SK-N-SH (cell line): ENCODE measurements at regions not wholly inside any gene's neighbourhood (a gene's known extent, or its start where the extent isn't known, plus 50 kb on each side); places are given as distances from the start of the nearest gene placed in this dataset.

Source experiments
- CHD2 ChIP-seq: fragments of 150-350 bp; IDR thresholded peaks from 2 replicates; pipeline ENCODE4 v1.6.1; 2018; ENCODE audit warnings: low read length; ENCODE audit not compliant: partially characterized antibody
- CTCF ChIP-seq: fragments of 200-600 bp; sonication (generic); IDR thresholded peaks from 2 replicates; pipeline ENCODE4 v1.6.1; 2017; ENCODE audit warnings: antibody characterized with exemption, mild to moderate bottlenecking, moderate library complexity
- ELF1 ChIP-seq: IDR thresholded peaks from 2 replicates; pipeline ENCODE4 v1.4.0; 2012
- FOXM1 ChIP-seq: IDR thresholded peaks from 2 replicates; pipeline ENCODE4 v1.4.0; 2012; ENCODE audit warnings: low read depth, mild to moderate bottlenecking
- GABPA ChIP-seq: IDR thresholded peaks from 2 replicates; pipeline ENCODE4 v1.4.0; 2012; ENCODE audit warnings: low read depth, mild to moderate bottlenecking
- RAD21 ChIP-seq: IDR thresholded peaks from 2 replicates; pipeline ENCODE4 v1.6.1; 2012; ENCODE audit warnings: mild to moderate bottlenecking, low read length
- RCOR1 ChIP-seq: fragments of 150-350 bp; IDR thresholded peaks from 2 replicates; pipeline ENCODE4 v1.6.1; 2017; ENCODE audit warnings: antibody characterized with exemption, low read length
- RFX5 ChIP-seq: IDR thresholded peaks from 2 replicates; pipeline ENCODE4 v1.6.1; 2012; ENCODE audit warnings: mild to moderate bottlenecking, improper control_type of control experiment, low read length
- USF2 ChIP-seq: fragments of 150-350 bp; IDR thresholded peaks from 2 replicates; pipeline ENCODE4 v1.6.1; 2017; ENCODE audit warnings: antibody characterized with exemption, low read length, low read depth, borderline replicate concordance

- TF ChIP-seq CTCF (no peak), GABPA (no peak), USF2 (no peak), FOXM1 (no peak), RFX5 (no peak), RAD21 (no peak), ELF1 (no peak), CHD2 (no peak), RCOR1 (no peak)
These were observed 63.0 kb upstream of the TPRG1 start for GRCh38 chr3:189108735-189109134.
